DND-41 (cell line): ENCODE measurements at regions not wholly inside any gene's neighbourhood (a gene's known extent, or its start where the extent isn't known, plus 50 kb on each side); places are given as distances from the start of the nearest gene placed in this dataset.

Experiments
- ATAC-seq: fragments of 200-7000 bp; cut with Tn5 transposase; 3 replicates; pipeline ENCODE4 v1.9.1; 2021; ENCODE audit warnings: low read depth; ENCODE audit not compliant: insufficient read depth
- DNase-seq: peaks from one replicate; pipeline ENCODE4 v3.0.0-alpha.2; 2020
- H2AFZ ChIP-seq: 2 replicates; pipeline ENCODE4 v1.6.0; 2012; ENCODE audit warnings: low read depth, low read length
- H3K27ac ChIP-seq: 2 replicates; pipeline ENCODE4 v1.5.1; 2012; ENCODE audit warnings: low read length, inconsistent platforms
- H3K27me3 ChIP-seq: fragments of 200-600 bp; sonication (generic); 2 replicates; pipeline ENCODE4 v1.6.0; 2012; ENCODE audit warnings: low read length, mild to moderate bottlenecking, inconsistent platforms; ENCODE audit not compliant: insufficient read depth, poor library complexity
- H3K36me3 ChIP-seq: 2 replicates; pipeline ENCODE4 v1.5.1; 2012; ENCODE audit warnings: low read length, inconsistent platforms; ENCODE audit not compliant: insufficient read depth
- H3K4me1 ChIP-seq: 2 replicates; pipeline ENCODE4 v1.5.1; 2012; ENCODE audit warnings: mild to moderate bottlenecking, low read length; ENCODE audit not compliant: insufficient read depth
- H3K4me2 ChIP-seq: 2 replicates; pipeline ENCODE4 v1.6.0; 2012; ENCODE audit warnings: mild to moderate bottlenecking, moderate library complexity, low read length, inconsistent platforms; ENCODE audit not compliant: insufficient read depth
- H3K4me3 ChIP-seq, 2 experiments: fragments of 200-600 bp in 1 of 2; shearing (Covaris generic) in 1 of 2; 2 replicates each; pipeline ENCODE4 v1.5.1; 2012 to 2016; ENCODE audit warnings: inconsistent platforms in 2 of 2, low read length in 2 of 2, mild to moderate bottlenecking in 2 of 2, low read depth in 1 of 2, moderate library complexity in 1 of 2
- H3K79me2 ChIP-seq: 2 replicates; pipeline ENCODE4 v1.6.0; 2012; ENCODE audit warnings: low read length, inconsistent platforms; ENCODE audit not compliant: insufficient read depth
- H3K9ac ChIP-seq: 2 replicates; pipeline ENCODE4 v1.6.0; 2012; ENCODE audit warnings: low read depth, mild to moderate bottlenecking, inconsistent platforms, low read length, moderate library complexity
- H3K9me3 ChIP-seq: 2 replicates; pipeline ENCODE4 v1.5.1; 2012; ENCODE audit warnings: low read length, moderate library complexity, mild to moderate bottlenecking, inconsistent platforms; ENCODE audit not compliant: insufficient read depth, severe bottlenecking
- H4K20me1 ChIP-seq: 2 replicates; pipeline ENCODE4 v1.6.0; 2012; ENCODE audit warnings: low read length; ENCODE audit not compliant: insufficient read depth
- CTCF ChIP-seq: IDR thresholded peaks from 2 replicates; pipeline ENCODE4 v1.5.1; 2012; ENCODE audit warnings: borderline replicate concordance, low read length, moderate library complexity, mild to moderate bottlenecking; ENCODE audit not compliant: poor library complexity, severe bottlenecking; ENCODE audit errors: extremely low read depth
- EZH2 ChIP-seq: IDR thresholded peaks from 3 replicates; pipeline ENCODE4 v1.6.1; 2012; ENCODE audit warnings: borderline replicate concordance, low read depth, mild to moderate bottlenecking, moderate library complexity, low read length, inconsistent platforms; ENCODE audit not compliant: severe bottlenecking

- H2AFZ ChIP-seq, result no peak overlapping the region
- TF ChIP-seq EZH2 (no peak), CTCF (no peak)
- H3K4me3 ChIP-seq, result no peak overlapping the region
- ATAC-seq, result peak; percentile 55; the same call in 1 of the 3 replicates
- H3K4me2 ChIP-seq, result no peak overlapping the region
- no peak overlapping the region for H3K27ac ChIP-seq
- no peaks in the 10 kb centered on the region for H3K79me2 ChIP-seq
- H3K27me3 ChIP-seq, result no peaks in the 10 kb centered on the region
- H3K36me3 ChIP-seq, result 0 out of 2 replicates have a peak, but pooled peaks cover 3% of the 10 kb centered on the region
- H4K20me1 ChIP-seq, result peaks cover 18% of the 10 kb centered on the region
- H3K4me1 ChIP-seq, result no peaks in the 10 kb centered on the region
- DNase-seq, result no peak
- H3K9me3 ChIP-seq, result no peaks in the 10 kb centered on the region
- H3K9ac ChIP-seq, result no peak overlapping the region
Observed at GRCh38 chr2:241933179-241933911, 63.8 kb downstream of the RTP5 start.

GRCh38 chr2:241935314-241935713 lies 65.8 kb downstream of the RTP5 start:
- H3K79me2 ChIP-seq, result no peaks in the 10 kb centered on the region
- no peak overlapping the region for H3K4me2 ChIP-seq
- H3K36me3 ChIP-seq, result 0 out of 2 replicates have a peak, but pooled peaks cover 3% of the 10 kb centered on the region
- no peak overlapping the region for H3K27ac ChIP-seq
- H4K20me1 ChIP-seq, result peaks cover 8% of the 10 kb centered on the region
- H3K9me3 ChIP-seq, result no peaks in the 10 kb centered on the region
- no peak for ATAC-seq
- TF ChIP-seq CTCF (no peak), EZH2 (no peak)
- no peak overlapping the region for H2AFZ ChIP-seq
- H3K4me3 ChIP-seq, result no peak overlapping the region
- no peaks in the 10 kb centered on the region for H3K4me1 ChIP-seq
- no peaks in the 10 kb centered on the region for H3K27me3 ChIP-seq
- no peak overlapping the region for H3K9ac ChIP-seq
- DNase-seq, result no peak

- Histone ChIP-seq H3K9me3 (no peaks in the 10 kb centered on the region), H3K79me2 (no peaks in the 10 kb centered on the region), H3K4me2 (no peak overlapping the region), H3K36me3 (0 out of 2 replicates have a peak, but pooled peaks cover 3% of the 10 kb centered on the region), H3K27ac (no peak overlapping the region), H3K9ac (no peak overlapping the region), H3K27me3 (no peaks in the 10 kb centered on the region), H2AFZ (no peak overlapping the region), H4K20me1 (peaks cover 11% of the 10 kb centered on the region), H3K4me3 (no peak overlapping the region), H3K4me1 (no peaks in the 10 kb centered on the region)
- no peak for DNase-seq
- TF ChIP-seq CTCF (no peak), EZH2 (no peak)
- ATAC-seq, result no peak
Observed at GRCh38 chr2:241935774-241936173, 66.2 kb downstream of the RTP5 start.
